ENCODE measurements at regions not wholly inside any gene's neighbourhood (a gene's known extent, or its start where the extent isn't known, plus 50 kb on each side); places are given as distances from the start of the nearest gene placed in this dataset.

- WGBS, 2 experiments (ENCODE audit: insufficient coverage in 1 of 2, insufficient read length in 1 of 2) = 83 to 95% methylated on average over 2 to 3 of the region's 3 CpGs
- no peak for TF ChIP-seq CTCF (conservative IDR thresholded peaks at IDR 0.05)
- Histone ChIP-seq H3K27me3 (ENCODE audit: control insufficient read depth, insufficient read depth, low read length, poor library complexity, severe bottlenecking) (peaks cover 14% of the 10 kb centered on the region), H3K27ac (ENCODE audit: low read depth, low read length) (no peak overlapping the region), H3K9ac (ENCODE audit: extremely low read depth, low read length, poor library complexity, severe bottlenecking) (no peak overlapping the region), H3K4me1 (ENCODE audit: control insufficient read depth, insufficient read depth, low read length) (no peaks in the 10 kb centered on the region), H3K36me3 (ENCODE audit: control insufficient read depth, insufficient read depth, low read length) (no peaks in the 10 kb centered on the region), H3K4me3 (ENCODE audit: low read length) (no peak overlapping the region), H3K9me3 (ENCODE audit: control insufficient read depth, low read length) (peaks cover 21% of the 10 kb centered on the region)
- peaks cover 28% of the 10 kb centered on the region for H3K27me3 Mint-ChIP-seq (ENCODE audit: insufficient read depth)
- H3K4me3 Mint-ChIP-seq = no peak overlapping the region
- peaks cover 17% of the 10 kb centered on the region for H3K36me3 Mint-ChIP-seq (ENCODE audit: low read depth)
- no peak overlapping the region for H3K27ac Mint-ChIP-seq
- H3K4me1 Mint-ChIP-seq = peaks cover 6% of the 10 kb centered on the region
- H3K9me3 Mint-ChIP-seq = peaks cover 27% of the 10 kb centered on the region
- no peak for DNase-seq
Observed at GRCh38 chr1:201769966-201770365, 59.0 kb upstream of the IPO9 start.

GRCh38 chr1:201771466-201771865, 57.5 kb upstream of the IPO9 start:
- Histone ChIP-seq H3K4me3 (ENCODE audit: low read length) (no peak overlapping the region), H3K27me3 (ENCODE audit: control insufficient read depth, insufficient read depth, low read length, poor library complexity, severe bottlenecking) (peaks cover 24% of the 10 kb centered on the region), H3K4me1 (ENCODE audit: control insufficient read depth, insufficient read depth, low read length) (no peaks in the 10 kb centered on the region), H3K36me3 (ENCODE audit: control insufficient read depth, insufficient read depth, low read length) (no peaks in the 10 kb centered on the region), H3K9ac (ENCODE audit: extremely low read depth, low read length, poor library complexity, severe bottlenecking) (no peak overlapping the region), H3K9me3 (ENCODE audit: control insufficient read depth, low read length) (peaks cover 21% of the 10 kb centered on the region), H3K27ac (ENCODE audit: low read depth, low read length) (no peak overlapping the region)
- Mint-ChIP-seq H3K4me3 (no peak overlapping the region), H3K27ac (no peak overlapping the region), H3K27me3 (ENCODE audit: insufficient read depth) (peaks cover 39% of the 10 kb centered on the region), H3K36me3 (ENCODE audit: low read depth) (peaks cover 21% of the 10 kb centered on the region), H3K9me3 (peaks cover 27% of the 10 kb centered on the region), H3K4me1 (peaks cover 6% of the 10 kb centered on the region)
- TF ChIP-seq CTCF (conservative IDR thresholded peaks at IDR 0.05) = no peak
- 98 to 100% methylated on average over 1 to 2 of the region's 2 CpGs for WGBS, 2 experiments (ENCODE audit: insufficient coverage in 1 of 2, insufficient read length in 1 of 2)
- no peak for DNase-seq

- no peak for TF ChIP-seq CTCF (conservative IDR thresholded peaks at IDR 0.05)
- Histone ChIP-seq H3K27ac (ENCODE audit: low read depth, low read length) (no peak overlapping the region), H3K9me3 (ENCODE audit: control insufficient read depth, low read length) (peaks cover 21% of the 10 kb centered on the region), H3K27me3 (ENCODE audit: control insufficient read depth, insufficient read depth, low read length, poor library complexity, severe bottlenecking) (peaks cover 32% of the 10 kb centered on the region), H3K9ac (ENCODE audit: extremely low read depth, low read length, poor library complexity, severe bottlenecking) (no peak overlapping the region), H3K36me3 (ENCODE audit: control insufficient read depth, insufficient read depth, low read length) (no peaks in the 10 kb centered on the region), H3K4me1 (ENCODE audit: control insufficient read depth, insufficient read depth, low read length) (no peaks in the 10 kb centered on the region), H3K4me3 (ENCODE audit: low read length) (no peak overlapping the region)
- Mint-ChIP-seq H3K4me1 (peaks cover 8% of the 10 kb centered on the region), H3K27me3 (ENCODE audit: insufficient read depth) (peaks cover 46% of the 10 kb centered on the region), H3K9me3 (peaks cover 27% of the 10 kb centered on the region), H3K27ac (no peak overlapping the region), H3K36me3 (ENCODE audit: low read depth) (peaks cover 21% of the 10 kb centered on the region), H3K4me3 (no peak overlapping the region)
- no peak for DNase-seq
- WGBS, 2 experiments (ENCODE audit: insufficient coverage in 1 of 2, insufficient read length in 1 of 2) = 89 to 100% methylated on average over 1 of the region's 1 CpG
Observed at GRCh38 chr1:201772178-201772577, 56.8 kb upstream of the IPO9 start.
